GM12878 (cell line): ENCODE measurements at regions not wholly inside any gene's neighbourhood (a gene's known extent, or its start where the extent isn't known, plus 50 kb on each side); places are given as distances from the start of the nearest gene placed in this dataset.

Experiments used
- CEBPB ChIP-seq, 2 experiments: fragments of 150-350 bp in 1 of 2; IDR thresholded peaks; 2 replicates each; pipeline ENCODE4 v1.6.1; 2012 to 2014; ENCODE audit warnings: low read depth in 2 of 2, low read length in 2 of 2, borderline replicate concordance in 1 of 2, inconsistent platforms in 1 of 2
- CREB1 ChIP-seq: IDR thresholded peaks from 2 replicates; pipeline ENCODE4 v1.6.1; 2012; ENCODE audit warnings: low read depth, mild to moderate bottlenecking, inconsistent platforms
- EP300 ChIP-seq, 2 experiments: fragments of 150-350 bp in 1 of 2; IDR thresholded peaks; 2 replicates each; pipeline ENCODE4 v1.6.1; 2011 to 2012; ENCODE audit warnings: low read depth in 2 of 2, low read length in 2 of 2, borderline replicate concordance in 1 of 2, improper control_type of control experiment in 1 of 2, inconsistent platforms in 1 of 2; ENCODE audit not compliant: control insufficient read depth in 1 of 2
- HDGF ChIP-seq: fragments of 450-650 bp; IDR thresholded peaks from 2 replicates; pipeline ENCODE4 v1.6.1; 2016; ENCODE audit warnings: antibody characterized with exemption
- IKZF2 ChIP-seq, 2 experiments: fragments of 450-650 bp; IDR thresholded peaks; 2 replicates each; pipeline ENCODE4 v1.6.1; 2017; ENCODE audit warnings: mild to moderate bottlenecking in 2 of 2, moderate library complexity in 2 of 2
- IRF4 ChIP-seq: IDR thresholded peaks from 2 replicates; pipeline ENCODE4 v1.6.1; 2011; ENCODE audit warnings: low read depth, low read length
- JUND ChIP-seq: IDR thresholded peaks from 2 replicates; pipeline ENCODE4 v1.6.1; 2012; ENCODE audit warnings: low read depth, mild to moderate bottlenecking, low read length, improper control_type of control experiment, moderate library complexity
- LARP7 ChIP-seq: fragments of 450-650 bp; IDR thresholded peaks from 2 replicates; pipeline ENCODE4 v1.6.1; 2017; ENCODE audit warnings: mild to moderate bottlenecking
- NR2F1 ChIP-seq: fragments of 450-650 bp; conservative IDR thresholded peaks from 2 replicates; pipeline ENCODE4 v1.6.1; 2017; ENCODE audit warnings: mild to moderate bottlenecking
- NRF1 ChIP-seq: conservative IDR thresholded peaks from 2 replicates; pipeline ENCODE4 v1.6.1; 2011; ENCODE audit warnings: mild to moderate bottlenecking, low read depth, low read length, improper control_type of control experiment
- POLR2A ChIP-seq: IDR thresholded peaks from 2 replicates; pipeline ENCODE4 v1.6.1; 2011; ENCODE audit warnings: low read depth, mild to moderate bottlenecking, low read length
- POLR2AphosphoS5 ChIP-seq: IDR thresholded peaks from 2 replicates; pipeline ENCODE4 v1.6.1; 2011; ENCODE audit warnings: mild to moderate bottlenecking, low read length, inconsistent platforms
- RAD21 ChIP-seq: IDR thresholded peaks from 2 replicates; pipeline ENCODE4 v1.6.1; 2011; ENCODE audit warnings: mild to moderate bottlenecking, low read depth, low read length, moderate library complexity; ENCODE audit not compliant: insufficient read depth
- SIN3A ChIP-seq: IDR thresholded peaks from 2 replicates; pipeline ENCODE4 v1.6.1; 2012; ENCODE audit warnings: low read depth, low read length, improper control_type of control experiment
- SPI1 ChIP-seq: IDR thresholded peaks from 2 replicates; pipeline ENCODE4 v1.6.1; 2011; ENCODE audit warnings: low read depth, mild to moderate bottlenecking, low read length, moderate library complexity, borderline replicate concordance; ENCODE audit not compliant: insufficient read depth
- SRF ChIP-seq, 2 experiments: IDR thresholded peaks; 2 replicates each; pipeline ENCODE4 v1.6.1; 2011; ENCODE audit warnings: low read depth in 2 of 2, low read length in 2 of 2, mild to moderate bottlenecking in 1 of 2, moderate library complexity in 1 of 2
- SUPT20H ChIP-seq: IDR thresholded peaks from 2 replicates; pipeline ENCODE4 v1.6.1; 2011; ENCODE audit warnings: low read depth, mild to moderate bottlenecking, low read length, moderate library complexity, borderline replicate concordance; ENCODE audit not compliant: control insufficient read depth
- TBL1XR1 ChIP-seq: IDR thresholded peaks from 2 replicates; pipeline ENCODE4 v1.6.1; 2012; ENCODE audit warnings: low read depth, low read length, improper control_type of control experiment
- TCF3 ChIP-seq: IDR thresholded peaks from 2 replicates; pipeline ENCODE4 v1.6.1; 2012; ENCODE audit warnings: low read depth, mild to moderate bottlenecking, low read length, borderline replicate concordance; ENCODE audit not compliant: insufficient read depth
- TF ChIP-seq, protein P1 (sequence below): fragments of 450-650 bp; IDR thresholded peaks from 2 replicates; pipeline ENCODE4 v1.6.1; 2017; ENCODE audit warnings: low read depth, mild to moderate bottlenecking, moderate library complexity
- TF ChIP-seq, protein P2 (sequence below): fragments of 450-650 bp; formaldehyde crosslinking; IDR thresholded peaks from 2 replicates; pipeline ENCODE4 v1.4.0; 2020; ENCODE audit warnings: mild to moderate bottlenecking, moderate library complexity
- TF ChIP-seq, protein P3 (sequence below): fragments of 450-650 bp; IDR thresholded peaks from 2 replicates; pipeline ENCODE4 v1.6.1; 2017; ENCODE audit warnings: mild to moderate bottlenecking, moderate library complexity

DNA sequence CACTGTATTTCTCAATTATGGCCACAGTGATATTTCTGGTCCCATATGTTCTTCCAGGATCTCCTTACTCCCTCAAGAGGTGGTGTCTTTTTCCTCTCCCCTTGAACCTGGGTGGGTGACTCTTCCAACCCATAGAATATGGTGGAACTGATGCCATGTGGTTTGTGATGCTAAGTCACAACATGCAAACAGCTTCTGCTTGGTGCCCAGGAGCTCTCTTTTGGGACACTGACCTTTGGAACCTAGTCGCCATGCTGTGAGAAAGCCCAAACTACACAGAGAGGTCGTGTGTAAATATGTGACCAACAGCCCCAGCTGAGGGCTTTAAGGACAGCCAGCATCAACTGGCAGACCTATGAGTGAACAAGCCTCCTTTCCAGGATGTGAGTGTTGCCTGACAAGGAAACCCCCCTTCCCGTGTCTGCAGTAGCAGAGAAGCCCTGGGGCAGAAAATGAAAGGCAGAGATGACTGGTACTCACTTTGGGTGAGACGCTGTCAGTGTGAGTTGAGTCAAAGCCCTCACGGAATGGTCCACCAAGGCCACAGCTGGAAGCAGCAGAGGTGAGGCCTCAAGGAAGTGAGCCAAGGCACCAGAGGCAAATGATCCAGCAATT is 223.4 kb downstream of the BCOR start (continued):
- TF ChIP-seq IRF4 (peak; percentile 99), IKZF2 (IDR thresholded peaks at IDR 0.05) (peak; percentile 83 to 92), CREB1 (no peak; the same call in 1 of the 2 replicates), HDGF (no peak), EP300 (IDR thresholded peaks at IDR 0.05; ENCODE audit: borderline replicate concordance in 1 of 2, control insufficient read depth in 1 of 2, low read depth in 2 of 2, low read length in 2 of 2) (peak; percentile 94), NRF1 (no peak), CEBPB (IDR thresholded peaks at IDR 0.05; ENCODE audit: borderline replicate concordance in 1 of 2, low read depth in 2 of 2, low read length in 2 of 2) (no peak; a peak in 1 of 4 replicates), SRF (IDR thresholded peaks at IDR 0.05; ENCODE audit: low read depth in 2 of 2, low read length in 2 of 2) (no peak), JUND (peak; percentile 59; the same call in 1 of the 2 replicates), SPI1 (peak; percentile 41; the same call in 1 of the 2 replicates), TBL1XR1 (peak; percentile 67; the same call in 1 of the 2 replicates), SUPT20H (no peak), SIN3A (no peak), LARP7 (no peak), POLR2A (no peak), NR2F1 (peak; percentile 48), RAD21 (peak; percentile 4; the same call in 1 of the 2 replicates), POLR2AphosphoS5 (no peak), TCF3 (peak; percentile 99)
- TF ChIP-seq, protein P1, sequence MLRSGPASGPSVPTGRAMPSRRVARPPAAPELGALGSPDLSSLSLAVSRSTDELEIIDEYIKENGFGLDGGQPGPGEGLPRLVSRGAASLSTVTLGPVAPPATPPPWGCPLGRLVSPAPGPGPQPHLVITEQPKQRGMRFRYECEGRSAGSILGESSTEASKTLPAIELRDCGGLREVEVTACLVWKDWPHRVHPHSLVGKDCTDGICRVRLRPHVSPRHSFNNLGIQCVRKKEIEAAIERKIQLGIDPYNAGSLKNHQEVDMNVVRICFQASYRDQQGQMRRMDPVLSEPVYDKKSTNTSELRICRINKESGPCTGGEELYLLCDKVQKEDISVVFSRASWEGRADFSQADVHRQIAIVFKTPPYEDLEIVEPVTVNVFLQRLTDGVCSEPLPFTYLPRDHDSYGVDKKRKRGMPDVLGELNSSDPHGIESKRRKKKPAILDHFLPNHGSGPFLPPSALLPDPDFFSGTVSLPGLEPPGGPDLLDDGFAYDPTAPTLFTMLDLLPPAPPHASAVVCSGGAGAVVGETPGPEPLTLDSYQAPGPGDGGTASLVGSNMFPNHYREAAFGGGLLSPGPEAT: peak; percentile 84
- TF ChIP-seq, protein P2, sequence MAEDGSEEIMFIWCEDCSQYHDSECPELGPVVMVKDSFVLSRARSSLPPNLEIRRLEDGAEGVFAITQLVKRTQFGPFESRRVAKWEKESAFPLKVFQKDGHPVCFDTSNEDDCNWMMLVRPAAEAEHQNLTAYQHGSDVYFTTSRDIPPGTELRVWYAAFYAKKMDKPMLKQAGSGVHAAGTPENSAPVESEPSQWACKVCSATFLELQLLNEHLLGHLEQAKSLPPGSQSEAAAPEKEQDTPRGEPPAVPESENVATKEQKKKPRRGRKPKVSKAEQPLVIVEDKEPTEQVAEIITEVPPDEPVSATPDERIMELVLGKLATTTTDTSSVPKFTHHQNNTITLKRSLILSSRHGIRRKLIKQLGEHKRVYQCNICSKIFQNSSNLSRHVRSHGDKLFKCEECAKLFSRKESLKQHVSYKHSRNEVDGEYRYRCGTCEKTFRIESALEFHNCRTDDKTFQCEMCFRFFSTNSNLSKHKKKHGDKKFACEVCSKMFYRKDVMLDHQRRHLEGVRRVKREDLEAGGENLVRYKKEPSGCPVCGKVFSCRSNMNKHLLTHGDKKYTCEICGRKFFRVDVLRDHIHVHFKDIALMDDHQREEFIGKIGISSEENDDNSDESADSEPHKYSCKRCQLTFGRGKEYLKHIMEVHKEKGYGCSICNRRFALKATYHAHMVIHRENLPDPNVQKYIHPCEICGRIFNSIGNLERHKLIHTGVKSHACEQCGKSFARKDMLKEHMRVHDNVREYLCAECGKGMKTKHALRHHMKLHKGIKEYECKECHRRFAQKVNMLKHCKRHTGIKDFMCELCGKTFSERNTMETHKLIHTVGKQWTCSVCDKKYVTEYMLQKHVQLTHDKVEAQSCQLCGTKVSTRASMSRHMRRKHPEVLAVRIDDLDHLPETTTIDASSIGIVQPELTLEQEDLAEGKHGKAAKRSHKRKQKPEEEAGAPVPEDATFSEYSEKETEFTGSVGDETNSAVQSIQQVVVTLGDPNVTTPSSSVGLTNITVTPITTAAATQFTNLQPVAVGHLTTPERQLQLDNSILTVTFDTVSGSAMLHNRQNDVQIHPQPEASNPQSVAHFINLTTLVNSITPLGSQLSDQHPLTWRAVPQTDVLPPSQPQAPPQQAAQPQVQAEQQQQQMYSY: peak; percentile 45; the same call in 1 of the 2 replicates
- TF ChIP-seq, protein P3, sequence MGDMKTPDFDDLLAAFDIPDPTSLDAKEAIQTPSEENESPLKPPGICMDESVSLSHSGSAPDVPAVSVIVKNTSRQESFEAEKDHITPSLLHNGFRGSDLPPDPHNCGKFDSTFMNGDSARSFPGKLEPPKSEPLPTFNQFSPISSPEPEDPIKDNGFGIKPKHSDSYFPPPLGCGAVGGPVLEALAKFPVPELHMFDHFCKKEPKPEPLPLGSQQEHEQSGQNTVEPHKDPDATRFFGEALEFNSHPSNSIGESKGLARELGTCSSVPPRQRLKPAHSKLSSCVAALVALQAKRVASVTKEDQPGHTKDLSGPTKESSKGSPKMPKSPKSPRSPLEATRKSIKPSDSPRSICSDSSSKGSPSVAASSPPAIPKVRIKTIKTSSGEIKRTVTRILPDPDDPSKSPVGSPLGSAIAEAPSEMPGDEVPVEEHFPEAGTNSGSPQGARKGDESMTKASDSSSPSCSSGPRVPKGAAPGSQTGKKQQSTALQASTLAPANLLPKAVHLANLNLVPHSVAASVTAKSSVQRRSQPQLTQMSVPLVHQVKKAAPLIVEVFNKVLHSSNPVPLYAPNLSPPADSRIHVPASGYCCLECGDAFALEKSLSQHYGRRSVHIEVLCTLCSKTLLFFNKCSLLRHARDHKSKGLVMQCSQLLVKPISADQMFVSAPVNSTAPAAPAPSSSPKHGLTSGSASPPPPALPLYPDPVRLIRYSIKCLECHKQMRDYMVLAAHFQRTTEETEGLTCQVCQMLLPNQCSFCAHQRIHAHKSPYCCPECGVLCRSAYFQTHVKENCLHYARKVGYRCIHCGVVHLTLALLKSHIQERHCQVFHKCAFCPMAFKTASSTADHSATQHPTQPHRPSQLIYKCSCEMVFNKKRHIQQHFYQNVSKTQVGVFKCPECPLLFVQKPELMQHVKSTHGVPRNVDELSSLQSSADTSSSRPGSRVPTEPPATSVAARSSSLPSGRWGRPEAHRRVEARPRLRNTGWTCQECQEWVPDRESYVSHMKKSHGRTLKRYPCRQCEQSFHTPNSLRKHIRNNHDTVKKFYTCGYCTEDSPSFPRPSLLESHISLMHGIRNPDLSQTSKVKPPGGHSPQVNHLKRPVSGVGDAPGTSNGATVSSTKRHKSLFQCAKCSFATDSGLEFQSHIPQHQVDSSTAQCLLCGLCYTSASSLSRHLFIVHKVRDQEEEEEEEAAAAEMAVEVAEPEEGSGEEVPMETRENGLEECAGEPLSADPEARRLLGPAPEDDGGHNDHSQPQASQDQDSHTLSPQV: peak; percentile 97
